ENCODE measurements at regions not wholly inside any gene's neighbourhood (a gene's known extent, or its start where the extent isn't known, plus 50 kb on each side); places are given as distances from the start of the nearest gene placed in this dataset.

- Histone ChIP-seq H3K4me3 (ENCODE audit: low read length in 2 of 2) (no peak overlapping the region), H3K9me3 (ENCODE audit: control insufficient read depth in 1 of 2, low read length in 2 of 2) (no peaks in the 10 kb centered on the region), H3K27me3 (ENCODE audit: insufficient read depth, low read length) (no peaks in the 10 kb centered on the region), H3K36me3 (ENCODE audit: insufficient read depth, low read length) (no peaks in the 10 kb centered on the region), H3K4me1 (ENCODE audit: insufficient read depth, low read length) (no peaks in the 10 kb centered on the region), H3K27ac (ENCODE audit: low read depth, low read length) (no peak overlapping the region)
- Mint-ChIP-seq H3K4me3 (no peak overlapping the region), H3K27me3 (no peaks in the 10 kb centered on the region), H3K36me3 (no peaks in the 10 kb centered on the region), H3K9me3 (peaks cover 0 to 4% (median 2%) of the 10 kb centered on the region in 8 donors), H3K27ac (no peak overlapping the region), H3K4me1 (no peaks in the 10 kb centered on the region)
- no peak for DNase-seq
- POLR2A ChIA-PET (ENCODE audit: partially characterized antibody), result no interaction called here
- CTCF ChIA-PET (ENCODE audit: partially characterized antibody), result no interaction called here
- intact Hi-C loops (cut with micrococcal nuclease), result no loop called here
These were observed 254.6 kb downstream of the GASK1B start for GRCh38 chr4:157918036-157918832.

GRCh38 chr4:157912212-157912611 is 260.6 kb downstream of the GASK1B start:
- DNase-seq, result no peak
- intact Hi-C loops (cut with micrococcal nuclease), result no loop called here
- H3K27ac Mint-ChIP-seq, result no peak overlapping the region
- H3K4me3 ChIP-seq (ENCODE audit: low read length in 2 of 2), result no peak overlapping the region
- no peak overlapping the region for H3K27ac ChIP-seq (ENCODE audit: low read depth, low read length)
- H3K4me3 Mint-ChIP-seq, result no peak overlapping the region
- ChIA-PET CTCF (ENCODE audit: partially characterized antibody) (no interaction called here), POLR2A (ENCODE audit: partially characterized antibody) (no interaction called here)
- H3K4me1 Mint-ChIP-seq, result no peaks in the 10 kb centered on the region
- no peaks in the 10 kb centered on the region for H3K4me1 ChIP-seq (ENCODE audit: insufficient read depth, low read length)
- H3K27me3 ChIP-seq (ENCODE audit: insufficient read depth, low read length), result no peaks in the 10 kb centered on the region
- no peaks in the 10 kb centered on the region for H3K36me3 Mint-ChIP-seq
- H3K36me3 ChIP-seq (ENCODE audit: insufficient read depth, low read length), result no peaks in the 10 kb centered on the region
- H3K9me3 Mint-ChIP-seq, result peaks cover 0 to 4% (median under 1%) of the 10 kb centered on the region in 8 donors
- no peaks in the 10 kb centered on the region for H3K27me3 Mint-ChIP-seq
- H3K9me3 ChIP-seq (ENCODE audit: control insufficient read depth in 1 of 2, low read length in 2 of 2), result no peaks in the 10 kb centered on the region

GRCh38 chr4:157911662-157912061 is 261.2 kb downstream of the GASK1B start:
- H3K27ac ChIP-seq (ENCODE audit: low read depth, low read length), result no peak overlapping the region
- no peak overlapping the region for H3K27ac Mint-ChIP-seq
- no peaks in the 10 kb centered on the region for H3K4me1 Mint-ChIP-seq
- H3K4me3 ChIP-seq (ENCODE audit: low read length in 2 of 2), result no peak overlapping the region
- POLR2A ChIA-PET (ENCODE audit: partially characterized antibody), result no interaction called here
- no peaks in the 10 kb centered on the region for H3K9me3 ChIP-seq (ENCODE audit: control insufficient read depth in 1 of 2, low read length in 2 of 2)
- no peak overlapping the region for H3K4me3 Mint-ChIP-seq
- intact Hi-C loops (cut with micrococcal nuclease), result no loop called here
- no peak for DNase-seq
- H3K36me3 ChIP-seq (ENCODE audit: insufficient read depth, low read length), result no peaks in the 10 kb centered on the region
- CTCF ChIA-PET (ENCODE audit: partially characterized antibody), result no interaction called here
- no peaks in the 10 kb centered on the region for H3K4me1 ChIP-seq (ENCODE audit: insufficient read depth, low read length)
- H3K9me3 Mint-ChIP-seq, result peaks cover 0 to 4% (median under 1%) of the 10 kb centered on the region in 8 donors
- no peaks in the 10 kb centered on the region for H3K36me3 Mint-ChIP-seq
- H3K27me3 ChIP-seq (ENCODE audit: insufficient read depth, low read length), result no peaks in the 10 kb centered on the region
- H3K27me3 Mint-ChIP-seq, result no peaks in the 10 kb centered on the region

- POLR2A ChIA-PET (ENCODE audit: partially characterized antibody), result no interaction called here
- no peaks in the 10 kb centered on the region for H3K4me1 Mint-ChIP-seq
- H3K9me3 ChIP-seq (ENCODE audit: control insufficient read depth in 1 of 2, low read length in 2 of 2), result no peaks in the 10 kb centered on the region
- H3K27me3 ChIP-seq (ENCODE audit: insufficient read depth, low read length), result no peaks in the 10 kb centered on the region
- H3K4me1 ChIP-seq (ENCODE audit: insufficient read depth, low read length), result no peaks in the 10 kb centered on the region
- H3K4me3 ChIP-seq (ENCODE audit: low read length in 2 of 2), result no peak overlapping the region
- H3K36me3 ChIP-seq (ENCODE audit: insufficient read depth, low read length), result no peaks in the 10 kb centered on the region
- no peak overlapping the region for H3K27ac Mint-ChIP-seq
- no peaks in the 10 kb centered on the region for H3K27me3 Mint-ChIP-seq
- H3K27ac ChIP-seq (ENCODE audit: low read depth, low read length), result no peak overlapping the region
- no peaks in the 10 kb centered on the region for H3K36me3 Mint-ChIP-seq
- DNase-seq, result no peak
- H3K9me3 Mint-ChIP-seq, result peaks cover 0 to 2% (median 0%) of the 10 kb centered on the region in 8 donors
- intact Hi-C loops (cut with micrococcal nuclease), result no loop called here
- CTCF ChIA-PET (ENCODE audit: partially characterized antibody), result no interaction called here
- no peak overlapping the region for H3K4me3 Mint-ChIP-seq
These were observed 264.1 kb downstream of the GASK1B start for GRCh38 chr4:157908691-157909090.

- H3K27me3 Mint-ChIP-seq, result no peaks in the 10 kb centered on the region
- no peaks in the 10 kb centered on the region for H3K4me1 ChIP-seq (ENCODE audit: insufficient read depth, low read length)
- no peaks in the 10 kb centered on the region for H3K36me3 Mint-ChIP-seq
- H3K27ac ChIP-seq (ENCODE audit: low read depth, low read length), result no peak overlapping the region
- ChIA-PET CTCF (ENCODE audit: partially characterized antibody) (no interaction called here), POLR2A (ENCODE audit: partially characterized antibody) (interaction anchor here (0.6 kb wide), 1 partner anchor 1819 kb away, joined by 3 read pairs; no protein-coding TSS in a partner anchor)
- H3K36me3 ChIP-seq (ENCODE audit: insufficient read depth, low read length), result no peaks in the 10 kb centered on the region
- peaks cover 0 to 2% (median 0%) of the 10 kb centered on the region in 8 donors for H3K9me3 Mint-ChIP-seq
- H3K4me1 Mint-ChIP-seq, result no peaks in the 10 kb centered on the region
- no peak overlapping the region for H3K4me3 ChIP-seq (ENCODE audit: low read length in 2 of 2)
- no peaks in the 10 kb centered on the region for H3K9me3 ChIP-seq (ENCODE audit: control insufficient read depth in 1 of 2, low read length in 2 of 2)
- intact Hi-C loops (cut with micrococcal nuclease), result no loop called here
- DNase-seq, result no peak
- H3K27ac Mint-ChIP-seq, result no peak overlapping the region
- no peaks in the 10 kb centered on the region for H3K27me3 ChIP-seq (ENCODE audit: insufficient read depth, low read length)
- H3K4me3 Mint-ChIP-seq, result no peak overlapping the region
These were observed 264.8 kb downstream of the GASK1B start for GRCh38 chr4:157908031-157908430.

GRCh38 chr4:157907226-157907946 is 265.4 kb downstream of the GASK1B start:
- Mint-ChIP-seq H3K27me3 (no peaks in the 10 kb centered on the region), H3K36me3 (no peaks in the 10 kb centered on the region), H3K4me3 (no peak overlapping the region), H3K4me1 (no peaks in the 10 kb centered on the region), H3K9me3 (peaks cover 0 to 2% (median 0%) of the 10 kb centered on the region in 8 donors), H3K27ac (no peak overlapping the region)
- Histone ChIP-seq H3K9me3 (ENCODE audit: control insufficient read depth in 1 of 2, low read length in 2 of 2) (no peaks in the 10 kb centered on the region), H3K27me3 (ENCODE audit: insufficient read depth, low read length) (no peaks in the 10 kb centered on the region), H3K27ac (ENCODE audit: low read depth, low read length) (no peak overlapping the region), H3K4me1 (ENCODE audit: insufficient read depth, low read length) (no peaks in the 10 kb centered on the region), H3K4me3 (ENCODE audit: low read length in 2 of 2) (no peak overlapping the region), H3K36me3 (ENCODE audit: insufficient read depth, low read length) (no peaks in the 10 kb centered on the region)
- no peak for DNase-seq
- CTCF ChIA-PET (ENCODE audit: partially characterized antibody), result no interaction called here
- POLR2A ChIA-PET (ENCODE audit: partially characterized antibody), result no interaction called here
- intact Hi-C loops (cut with micrococcal nuclease), result no loop called here

GRCh38 chr4:157898836-157899605 is 273.8 kb downstream of the GASK1B start:
- H3K27ac Mint-ChIP-seq, result no peak overlapping the region
- CTCF ChIA-PET (ENCODE audit: partially characterized antibody), result no interaction called here

More at GRCh38 chr4:157898836-157899605, 273.8 kb downstream of the GASK1B start:
- Histone ChIP-seq H3K4me3 (ENCODE audit: low read length in 2 of 2) (no peak overlapping the region), H3K27ac (ENCODE audit: low read depth, low read length) (no peak overlapping the region), H3K36me3 (ENCODE audit: insufficient read depth, low read length) (no peaks in the 10 kb centered on the region), H3K4me1 (ENCODE audit: insufficient read depth, low read length) (no peaks in the 10 kb centered on the region), H3K27me3 (ENCODE audit: insufficient read depth, low read length) (no peaks in the 10 kb centered on the region), H3K9me3 (ENCODE audit: control insufficient read depth in 1 of 2, low read length in 2 of 2) (no peaks in the 10 kb centered on the region)
- no peaks in the 10 kb centered on the region for H3K4me1 Mint-ChIP-seq
- H3K4me3 Mint-ChIP-seq, result no peak overlapping the region
- no peaks in the 10 kb centered on the region for H3K27me3 Mint-ChIP-seq
- H3K36me3 Mint-ChIP-seq, result no peaks in the 10 kb centered on the region
- DNase-seq, result no peak
- POLR2A ChIA-PET (ENCODE audit: partially characterized antibody), result no interaction called here
- peaks cover 0 to 9% (median 4%) of the 10 kb centered on the region in 8 donors for H3K9me3 Mint-ChIP-seq
- intact Hi-C loops (cut with micrococcal nuclease), result no loop called here
